A673 (cell line): ENCODE measurements at regions not wholly inside any gene's neighbourhood (a gene's known extent, or its start where the extent isn't known, plus 50 kb on each side); places are given as distances from the start of the nearest gene placed in this dataset.
A peak's percentile ranks its signal among the peaks of the same experiment; 100 is the strongest.

Experiments used
- BruUV-seq: library from RNA; stranded (reverse); fragments of 400-500 nt; replicated peaks from 2 replicates; lab custom pipeline; 2021; lab: Mats Ljungman, UMichigan
- CTCF ChIA-PET: fragments of 300-600 bp; sonication (Branson Sonifier 250); formaldehyde crosslinking; loops from one replicate; lab custom pipeline; 2022; ENCODE audit warnings: antibody characterized with exemption; lab: Charles Lee
- POLR2A ChIA-PET: fragments of 300-600 bp; sonication (Branson Sonifier 250); formaldehyde crosslinking; loops from one replicate; lab custom pipeline; 2022; ENCODE audit warnings: antibody characterized with exemption; ENCODE audit not compliant: low non-redundant PET; lab: Charles Lee
- DNase-seq: peaks from one replicate; pipeline ENCODE4 v3.0.0-alpha.2; 2015; ENCODE audit warnings: low spot score
- H3K27ac ChIP-seq: fragments of 200-600 bp; sonication (generic); 2 replicates; pipeline ENCODE4 v1.5.1; 2016; ENCODE audit warnings: mixed run types, low read depth, mild to moderate bottlenecking, mixed read lengths, antibody characterized with exemption, low read length; ENCODE audit not compliant: poor library complexity, severe bottlenecking
- H3K27me3 ChIP-seq: fragments of 200-600 bp; sonication (generic); replicated peaks from 2 replicates; pipeline ENCODE4 v1.6.1; 2017; ENCODE audit warnings: mixed run types, low read depth, mild to moderate bottlenecking, mixed read lengths, antibody characterized with exemption, low read length; ENCODE audit not compliant: insufficient read depth, poor library complexity
- H3K36me3 ChIP-seq: fragments of 200-600 bp; sonication (generic); 2 replicates; pipeline ENCODE4 v1.6.1; 2016; ENCODE audit warnings: mixed run types, mild to moderate bottlenecking, mixed read lengths, antibody characterized with exemption, low read length; ENCODE audit not compliant: insufficient read depth, poor library complexity, severe bottlenecking
- H3K4me1 ChIP-seq: fragments of 200-600 bp; sonication (generic); 2 replicates; pipeline ENCODE4 v1.6.1; 2017; ENCODE audit warnings: mixed run types, mild to moderate bottlenecking, mixed read lengths, antibody characterized with exemption, low read length; ENCODE audit not compliant: insufficient read depth, poor library complexity, severe bottlenecking
- H3K4me3 ChIP-seq: fragments of 200-600 bp; sonication (generic); 2 replicates; pipeline ENCODE4 v1.5.1; 2016; ENCODE audit warnings: low read depth, mixed run types, mild to moderate bottlenecking, mixed read lengths, low read length; ENCODE audit not compliant: poor library complexity, severe bottlenecking
- H3K9me3 ChIP-seq: fragments of 200-600 bp; sonication (generic); 2 replicates; pipeline ENCODE4 v1.6.1; 2016; ENCODE audit warnings: mixed run types, low read depth, mild to moderate bottlenecking, mixed read lengths, antibody characterized with exemption, low read length; ENCODE audit not compliant: poor library complexity, severe bottlenecking
- CTCF ChIP-seq: fragments of 300-800, 200-600 bp; sonication (generic); conservative IDR thresholded peaks from 2 replicates; pipeline ENCODE4 v1.5.1; 2017; ENCODE audit warnings: low read depth, mild to moderate bottlenecking, antibody characterized with exemption, low read length, moderate library complexity, mixed read lengths
- EZH2 ChIP-seq: fragments of 200-600 bp; sonication (generic); IDR thresholded peaks from 2 replicates; pipeline ENCODE4 v1.6.1; 2017; ENCODE audit warnings: borderline replicate concordance, low read depth, mild to moderate bottlenecking, mixed read lengths, antibody characterized with exemption, low read length; ENCODE audit not compliant: poor library complexity, severe bottlenecking
- intact Hi-C: fragments of 100-400 bp; cut with micrococcal nuclease; formaldehyde crosslinking; loops from one replicate; pipeline ENCODE4 v1.10.0; 2022; ENCODE audit not compliant: unreplicated experiment

DNA sequence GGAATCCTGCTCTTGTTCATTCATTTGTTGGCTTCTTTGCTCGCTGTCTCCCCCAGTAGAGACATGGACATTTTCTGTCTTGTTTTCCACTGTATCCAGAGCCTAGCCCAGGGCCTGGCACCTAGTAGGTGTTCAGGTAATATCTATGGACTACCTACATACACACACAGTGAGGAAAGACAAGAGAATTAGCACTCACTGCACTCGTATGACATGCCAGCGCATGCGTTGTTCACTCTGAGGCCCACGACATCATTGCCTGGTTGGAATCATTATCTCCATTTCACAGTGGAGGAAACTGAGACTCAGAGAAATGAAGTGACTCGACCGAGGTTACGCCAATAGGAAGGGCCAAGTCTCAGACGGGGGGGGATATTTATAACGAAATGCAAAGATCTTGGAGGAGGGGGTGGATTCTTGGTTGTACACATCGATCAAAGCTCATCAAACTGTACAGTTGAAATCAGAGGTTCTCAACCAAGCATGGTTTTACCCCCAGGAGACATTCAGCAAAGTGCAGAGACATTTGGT lies 140.1 kb upstream of the PTPN1 start:
- intact Hi-C loops = no loop called here
- no TSS peak for BruUV-seq
- DNase-seq = no peak
- POLR2A ChIA-PET = no interaction called here
- TF ChIP-seq EZH2 (no peak), CTCF (no peak)
- peak overlapping the region; percentile 91 for H3K27ac ChIP-seq
- no peaks in the 10 kb centered on the region for H3K9me3 ChIP-seq
- no peak overlapping the region for H3K4me3 ChIP-seq
- CTCF ChIA-PET = no interaction called here
- no peaks in the 10 kb centered on the region for H3K27me3 ChIP-seq
- H3K4me1 ChIP-seq = peaks cover 30% of the 10 kb centered on the region
- H3K36me3 ChIP-seq = no peaks in the 10 kb centered on the region

DNA sequence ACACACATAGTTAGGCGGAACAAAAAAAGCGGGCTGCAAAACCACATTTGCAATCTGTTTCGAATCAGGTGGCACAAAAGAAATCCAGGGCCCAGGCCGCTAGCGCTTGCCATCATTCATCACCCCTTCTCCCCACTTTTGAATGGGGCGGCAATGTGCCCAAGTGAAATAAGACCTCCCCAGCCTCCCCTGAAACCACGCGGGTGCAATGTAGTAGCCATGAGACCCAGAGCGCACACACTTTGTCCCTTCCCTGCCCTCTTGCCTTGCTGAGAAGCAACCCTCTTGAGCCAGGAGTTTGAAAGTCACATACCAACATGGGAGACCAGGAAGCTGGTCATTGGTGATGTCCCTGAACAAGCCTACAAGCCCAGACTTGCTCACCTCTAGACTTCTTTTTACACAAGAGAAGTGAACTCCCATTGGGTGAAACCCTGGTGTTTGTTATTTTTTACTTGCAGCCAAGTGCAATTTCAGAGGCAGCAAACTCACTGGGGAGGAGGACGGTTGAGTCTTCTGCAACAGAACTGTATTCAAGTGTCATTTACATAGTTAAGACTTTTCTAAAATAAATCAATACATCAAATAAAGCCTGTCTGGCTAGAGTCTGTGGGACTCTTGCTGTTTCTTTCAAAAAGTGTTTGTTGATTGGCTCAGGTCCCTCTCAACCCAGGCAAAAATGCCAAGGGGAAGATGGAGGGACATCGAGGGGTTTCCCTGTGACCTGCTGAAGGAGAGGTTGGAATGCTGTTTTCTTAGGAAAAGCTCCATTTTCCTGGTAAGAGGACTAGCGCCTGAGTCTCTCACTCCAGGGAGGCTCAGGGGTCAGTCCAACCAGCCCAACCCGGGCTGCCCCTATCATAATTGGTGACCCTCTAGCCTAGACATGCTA lies 138.1 kb upstream of the PTPN1 start:
- Histone ChIP-seq H3K36me3 (no peaks in the 10 kb centered on the region), H3K4me1 (peaks cover 34% of the 10 kb centered on the region), H3K27ac (peak overlapping the region; percentile 41), H3K27me3 (no peaks in the 10 kb centered on the region), H3K4me3 (no peak overlapping the region), H3K9me3 (no peaks in the 10 kb centered on the region)
- CTCF ChIA-PET = no interaction called here
- no peak for TF ChIP-seq CTCF
- no peak for TF ChIP-seq EZH2
- intact Hi-C loops = no loop called here
- POLR2A ChIA-PET = interaction anchor here (0.6 kb wide), 1 partner anchor 178 kb away, joined by 3 read pairs; no protein-coding TSS in a partner anchor
- BruUV-seq = no TSS peak
- DNase-seq = no peak

DNA sequence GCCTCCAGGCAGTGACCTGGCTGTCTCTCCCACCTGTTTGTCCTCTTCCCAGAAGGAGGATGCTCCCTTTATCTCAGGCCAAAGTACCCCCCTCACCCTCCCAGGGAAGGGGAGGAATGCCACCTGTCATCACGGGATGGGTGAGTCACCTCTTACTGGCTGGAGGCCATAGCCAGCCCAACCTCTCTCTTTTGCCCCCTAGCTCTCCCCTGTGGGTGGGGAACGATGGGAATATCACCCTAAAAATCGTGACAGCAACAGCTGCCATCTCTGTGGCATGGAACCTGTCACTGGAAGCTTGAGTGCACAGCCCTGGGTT lies 137.5 kb upstream of the PTPN1 start:
- Histone ChIP-seq H3K27me3 (no peaks in the 10 kb centered on the region), H3K4me1 (peaks cover 35% of the 10 kb centered on the region), H3K36me3 (no peaks in the 10 kb centered on the region), H3K9me3 (no peaks in the 10 kb centered on the region), H3K4me3 (no peak overlapping the region), H3K27ac (no peak overlapping the region)
- no TSS peak for BruUV-seq
- no peak for TF ChIP-seq EZH2
- TF ChIP-seq CTCF = no peak
- no peak for DNase-seq
- ChIA-PET CTCF (no interaction called here), POLR2A (interaction anchor here (0.6 kb wide), 1 partner anchor 178 kb away, joined by 3 read pairs; no protein-coding TSS in a partner anchor)
- intact Hi-C loops = no loop called here
